Fibroblast of peridontal ligament (primary cell): ENCODE measurements at regions not wholly inside any gene's neighbourhood (a gene's known extent, or its start where the extent isn't known, plus 50 kb on each side); places are given as distances from the start of the nearest gene placed in this dataset.

Source experiments
- DNase-seq: peaks from one replicate; pipeline ENCODE4 v3.0.0-alpha.2; 2010; ENCODE audit errors: extremely low read depth

GRCh38 chr10:3413937-3414666 lies 241.5 kb upstream of the PITRM1 start:
- no peak for DNase-seq

- no peak for DNase-seq
These were observed 240.1 kb upstream of the PITRM1 start for GRCh38 chr10:3412646-3413045.

DNA sequence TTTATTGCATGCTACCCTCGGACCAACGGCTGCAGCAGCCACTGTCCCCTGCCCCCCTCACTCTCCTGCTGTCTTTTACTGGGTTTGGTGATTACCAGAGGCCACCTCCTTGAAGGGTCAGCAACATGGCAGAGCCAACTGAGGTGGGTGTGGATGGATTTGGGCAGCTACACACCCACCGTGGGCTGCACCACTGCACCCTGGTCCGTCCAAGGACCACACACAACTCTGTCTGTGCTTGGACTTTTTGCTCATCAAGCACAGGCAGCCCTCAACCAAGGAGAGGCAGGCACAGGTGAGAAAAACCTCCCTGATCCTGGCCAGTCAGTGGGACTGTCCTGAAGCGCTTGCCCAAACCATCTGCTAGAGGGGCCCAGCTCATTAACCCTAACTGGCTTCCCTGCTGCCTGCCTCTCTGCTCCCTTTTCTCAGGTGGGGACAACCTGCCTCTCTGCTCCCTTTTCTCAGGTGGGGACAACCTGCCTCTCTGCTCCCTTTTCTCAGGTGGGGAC lies 239.5 kb upstream of the PITRM1 start:
- no peak for DNase-seq

DNA sequence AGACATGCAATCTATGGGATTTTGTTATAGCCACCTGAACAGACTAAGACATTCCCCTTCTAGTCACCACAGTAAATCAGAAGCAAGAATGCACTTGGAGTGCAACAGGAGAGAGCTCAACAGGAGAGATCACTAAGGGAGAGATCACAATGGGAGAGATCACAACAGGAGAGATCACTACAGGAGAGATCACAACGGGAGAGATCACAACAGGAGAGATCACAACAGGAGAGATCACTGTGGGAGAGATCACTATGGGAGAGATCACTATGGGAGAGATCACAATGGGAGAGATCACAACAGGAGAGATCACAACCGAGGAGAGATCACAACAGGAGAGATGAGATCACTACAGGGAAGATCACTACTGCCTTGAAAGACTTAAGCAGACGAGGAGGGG lies 238.5 kb upstream of the PITRM1 start:
- no peak for DNase-seq

- no peak for DNase-seq
These were observed 237.3 kb upstream of the PITRM1 start for GRCh38 chr10:3409928-3410327.

- DNase-seq = no peak
These were observed 236.2 kb upstream of the PITRM1 start for GRCh38 chr10:3408603-3409365.

DNA sequence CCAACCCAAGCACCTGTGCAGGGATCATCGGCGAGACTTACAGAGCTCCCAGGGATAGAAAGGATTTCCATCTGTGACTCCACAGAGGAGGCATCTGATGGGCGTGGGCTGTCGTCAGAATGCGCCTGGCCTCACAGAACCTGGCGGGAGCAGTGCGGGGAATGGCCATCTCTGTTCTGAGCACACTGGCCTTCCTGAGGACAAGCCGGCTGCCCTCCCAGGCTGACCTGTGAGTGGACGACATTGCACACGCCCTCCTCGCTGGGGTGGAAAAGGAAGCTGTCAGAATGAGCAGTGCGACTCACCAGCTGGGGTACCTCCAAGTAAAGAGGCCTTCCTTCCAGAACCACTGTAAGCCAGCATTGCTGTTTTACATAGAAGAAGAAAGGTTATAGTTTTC lies 234.6 kb upstream of the PITRM1 start:
- DNase-seq = no peak

DNA sequence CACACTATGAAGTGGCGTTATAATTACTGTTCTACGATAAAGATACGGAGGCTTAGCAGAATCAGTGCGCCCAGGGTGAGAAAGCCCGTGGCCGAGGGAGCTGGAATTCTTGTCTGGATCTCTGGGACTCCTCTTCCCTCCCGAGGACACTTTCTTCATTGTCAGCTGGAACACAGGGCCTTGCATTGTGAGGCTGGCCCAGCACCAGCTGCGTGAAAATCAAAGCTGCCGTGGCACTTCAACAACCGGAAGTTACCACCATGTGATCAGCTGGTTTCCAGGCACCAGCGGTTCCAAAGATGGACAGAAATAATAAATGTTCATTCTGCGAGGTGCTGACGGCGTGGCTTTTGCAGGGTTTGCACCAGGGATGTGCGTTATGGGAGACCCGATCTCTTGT lies 234.0 kb upstream of the PITRM1 start:
- no peak for DNase-seq

- DNase-seq = no peak
These were observed 231.8 kb upstream of the PITRM1 start for GRCh38 chr10:3404381-3404780.

- no peak for DNase-seq
These were observed 229.7 kb upstream of the PITRM1 start for GRCh38 chr10:3402187-3402751.

DNA sequence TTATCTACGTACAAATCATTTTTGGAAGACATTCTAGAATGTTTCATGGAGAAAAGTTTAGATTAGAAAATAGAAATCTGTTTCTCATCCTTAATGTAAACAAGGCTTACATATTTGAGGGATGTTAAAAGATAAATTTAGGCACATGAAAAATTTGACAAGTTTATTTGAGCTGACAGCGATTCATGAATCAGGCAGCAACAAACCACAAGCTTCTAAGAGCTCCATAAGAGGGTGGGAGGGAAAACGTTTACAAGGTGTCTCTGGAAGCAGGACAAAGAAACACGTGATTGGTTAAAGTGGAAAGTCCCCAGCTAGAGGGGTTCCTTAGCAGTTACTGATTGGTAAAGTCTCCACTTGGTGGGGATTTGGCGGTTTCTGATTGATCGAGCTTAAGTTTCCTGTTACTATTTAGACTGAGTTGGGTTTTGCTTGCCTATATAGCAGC lies 228.9 kb upstream of the PITRM1 start:
- peak; percentile 93 for DNase-seq

GRCh38 chr10:3400348-3400747 lies 227.8 kb upstream of the PITRM1 start:
- DNase-seq = no peak

- no peak for DNase-seq
These were observed 227.2 kb upstream of the PITRM1 start for GRCh38 chr10:3399756-3400155.

GRCh38 chr10:3398825-3399646 lies 226.5 kb upstream of the PITRM1 start:
- no peak for DNase-seq

- no peak for DNase-seq
These were observed 225.3 kb upstream of the PITRM1 start for GRCh38 chr10:3397846-3398245.

DNA sequence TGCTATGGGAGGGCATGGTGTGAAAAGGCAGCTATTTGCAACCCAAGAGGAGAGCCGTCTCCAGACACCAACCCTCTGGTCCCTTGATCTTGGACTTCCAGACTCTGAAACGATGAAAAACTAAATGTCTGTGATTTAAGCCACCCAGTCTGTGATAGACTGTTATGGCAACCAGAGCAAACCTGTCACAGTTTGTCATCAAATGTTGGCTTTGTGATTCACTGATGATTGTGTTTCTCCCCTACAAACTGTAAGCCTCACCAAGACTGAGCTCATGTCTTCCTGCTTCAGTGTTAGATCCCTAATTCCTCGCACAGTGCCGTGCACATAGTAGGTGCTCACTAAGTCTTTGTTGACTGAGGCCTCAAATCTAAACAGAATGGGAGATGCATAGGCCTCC lies 224.6 kb upstream of the PITRM1 start:
- peak; percentile 10 for DNase-seq

GRCh38 chr10:3396116-3396515 lies 223.5 kb upstream of the PITRM1 start:
- no peak for DNase-seq

DNA sequence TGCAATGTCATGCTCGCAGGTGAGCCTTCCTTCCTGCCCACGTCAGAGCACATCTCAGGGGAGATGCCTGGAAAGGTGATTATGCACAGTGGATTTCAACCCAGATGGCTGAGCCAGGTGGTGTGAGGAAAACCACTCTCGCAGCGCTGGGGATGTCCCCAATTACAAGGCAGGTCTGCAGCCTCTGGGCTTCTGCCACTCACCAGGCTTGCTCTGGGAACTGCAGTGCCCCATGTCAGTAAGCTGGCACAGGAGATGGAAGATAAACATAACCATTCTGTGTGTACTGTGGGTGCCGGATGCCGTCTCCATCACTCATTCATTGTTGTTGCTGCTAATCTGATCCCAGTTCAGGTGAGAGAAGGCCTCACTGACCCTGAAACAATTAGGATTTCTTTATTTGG lies 222.9 kb upstream of the PITRM1 start:
- DNase-seq = no peak

GRCh38 chr10:3395041-3395440 lies 222.5 kb upstream of the PITRM1 start:
- no peak for DNase-seq

GRCh38 chr10:3393958-3394357 lies 221.4 kb upstream of the PITRM1 start:
- DNase-seq = peak; percentile 36

GRCh38 chr10:3391657-3392056 lies 219.1 kb upstream of the PITRM1 start:
- DNase-seq = no peak

DNA sequence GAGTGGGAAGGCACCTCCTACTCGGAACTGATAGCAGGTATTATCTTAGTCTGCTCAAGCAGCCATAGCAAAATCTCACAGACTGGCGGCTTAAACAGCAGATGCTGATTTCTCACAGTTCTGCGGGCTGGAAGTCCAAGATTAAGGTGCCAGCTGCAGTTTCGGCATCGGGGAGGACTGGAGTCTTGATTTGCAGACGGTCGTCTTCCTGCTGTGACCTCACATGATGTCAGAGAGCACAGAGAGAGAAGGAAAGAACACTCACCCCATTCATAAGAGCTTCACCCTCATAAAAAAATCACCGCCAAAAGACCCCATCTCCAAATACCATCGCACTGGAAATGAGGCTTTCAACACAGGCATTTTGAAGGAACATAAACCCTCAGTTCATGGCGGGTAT lies 216.5 kb upstream of the PITRM1 start:
- DNase-seq = no peak
